SK-N-SH (cell line): ENCODE measurements at regions not wholly inside any gene's neighbourhood (a gene's known extent, or its start where the extent isn't known, plus 50 kb on each side); places are given as distances from the start of the nearest gene placed in this dataset.
"Not testable (repeated sequence)": the region's sequence is repeated elsewhere in the genome, so short reads cannot be mapped to it uniquely, and the experiment has no call there.

Experiments used
- CTCF ChIA-PET: fragments of 300-600, 350-600 bp; formaldehyde crosslinking; extraction: SDS; loops from one replicate; lab custom pipeline; 2021; lab: Yijun Ruan, JAX
- POLR2A ChIA-PET: fragments of 350-600 bp; sonication (Branson Sonifier 250); formaldehyde crosslinking; extraction: SDS; loops from one replicate; lab custom pipeline; 2020; ENCODE audit warnings: antibody characterized with exemption, inconsistent platforms; lab: Yijun Ruan, JAX
- DNase-seq: peaks from one replicate; pipeline ENCODE4 v3.0.0; 2012
- H2AFZ ChIP-seq: fragments of 200-600 bp; sonication (generic); 2 replicates; pipeline ENCODE4 v1.8.1; 2016; ENCODE audit warnings: antibody characterized with exemption, mild to moderate bottlenecking, low read depth
- H3F3A ChIP-seq: fragments of 200-600 bp; sonication (generic); replicated peaks from 2 replicates; pipeline ENCODE3; 2016; ENCODE audit warnings: antibody characterized with exemption, mild to moderate bottlenecking; ENCODE audit not compliant: insufficient read depth
- H3K27ac ChIP-seq, 2 experiments: fragments of 200-500 bp in 1 of 2; fragments of 200-600 bp in 1 of 2; sonication (Bioruptor generic) in 1 of 2; sonication (generic), shearing (Covaris generic) in 1 of 2; 2 replicates each; pipeline versions ENCODE4 v1.5.1 to v1.6.1; 2014 to 2016; ENCODE audit warnings: low read depth in 2 of 2, inconsistent platforms in 1 of 2, low read length in 1 of 2, mild to moderate bottlenecking in 1 of 2, mixed read lengths in 1 of 2
- H3K27me3 ChIP-seq: fragments of 200-600 bp; sonication (generic), shearing (Covaris generic); 2 replicates; pipeline ENCODE4 v1.6.1; 2016; ENCODE audit warnings: mixed run types; ENCODE audit not compliant: insufficient read depth
- H3K36me3 ChIP-seq, 2 experiments: fragments of 200-500 bp in 1 of 2; fragments of 200-600 bp in 1 of 2; sonication (Bioruptor generic) in 1 of 2; sonication (generic) in 1 of 2; replicated peaks in 1 of 2; 2 replicates each; pipeline versions ENCODE3 to v1.5.1; 2014 to 2016; ENCODE audit warnings: low read length in 1 of 2, mild to moderate bottlenecking in 1 of 2; ENCODE audit not compliant: insufficient read depth in 2 of 2, control insufficient read depth in 1 of 2
- H3K4me1 ChIP-seq, 2 experiments: fragments of 200-500 bp in 1 of 2; fragments of 200-600 bp in 1 of 2; sonication (Bioruptor generic) in 1 of 2; sonication (generic), shearing (Covaris generic) in 1 of 2; 2 replicates each; pipeline versions ENCODE4 v1.5.1 to v1.6.1; 2014 to 2016; ENCODE audit warnings: low read depth in 1 of 2, low read length in 1 of 2, mixed run types in 1 of 2; ENCODE audit not compliant: insufficient read depth in 2 of 2, control insufficient read depth in 1 of 2
- H3K4me2 ChIP-seq: fragments of 200-600 bp; sonication (generic), shearing (Covaris generic); 2 replicates; pipeline ENCODE4 v1.6.1; 2017; ENCODE audit warnings: mixed run types
- H3K4me3 ChIP-seq, 2 experiments: fragments of 200-500 bp in 1 of 2; fragments of 200-600 bp in 1 of 2; sonication (Bioruptor generic) in 1 of 2; sonication (generic), shearing (Covaris generic) in 1 of 2; 2 replicates each; pipeline versions ENCODE4 v1.5.1 to v1.8.1; 2014 to 2016; ENCODE audit warnings: low read depth in 2 of 2, inconsistent platforms in 1 of 2, low read length in 1 of 2, mild to moderate bottlenecking in 1 of 2, mixed read lengths in 1 of 2, moderate library complexity in 1 of 2
- H3K79me2 ChIP-seq: fragments of 200-600 bp; sonication (generic); 2 replicates; pipeline ENCODE4 v1.8.1; 2017; ENCODE audit warnings: mild to moderate bottlenecking; ENCODE audit not compliant: insufficient read depth
- H3K9ac ChIP-seq: fragments of 200-600 bp; sonication (generic); 2 replicates; pipeline ENCODE4 v1.6.1; 2017; ENCODE audit warnings: mixed run types
- H3K9me2 ChIP-seq: fragments of 200-600 bp; sonication (generic); 2 replicates; pipeline ENCODE4 v1.6.1; 2017; ENCODE audit warnings: mixed run types
- H3K9me3 ChIP-seq: fragments of 200-600 bp; sonication (generic); 2 replicates; pipeline ENCODE4 v1.6.1; 2017; ENCODE audit warnings: mixed run types, mild to moderate bottlenecking, moderate library complexity
- H4K20me1 ChIP-seq: fragments of 200-600 bp; sonication (generic); 2 replicates; pipeline ENCODE4 v1.6.1; 2017; ENCODE audit warnings: mild to moderate bottlenecking, mixed run types; ENCODE audit not compliant: insufficient read depth
- CHD2 ChIP-seq: fragments of 150-350 bp; IDR thresholded peaks from 2 replicates; pipeline ENCODE4 v1.6.1; 2018; ENCODE audit warnings: low read length; ENCODE audit not compliant: partially characterized antibody
- ELF1 ChIP-seq: IDR thresholded peaks from 2 replicates; pipeline ENCODE4 v1.4.0; 2012
- EP300 ChIP-seq, 2 experiments: IDR thresholded peaks; 2 replicates each; pipeline versions ENCODE4 v1.4.0 to v1.6.1; 2012; ENCODE audit warnings: borderline replicate concordance in 1 of 2, low read depth in 1 of 2, low read length in 1 of 2
- GABPA ChIP-seq: IDR thresholded peaks from 2 replicates; pipeline ENCODE4 v1.4.0; 2012; ENCODE audit warnings: low read depth, mild to moderate bottlenecking
- GATA2 ChIP-seq: sonication (generic); formaldehyde crosslinking; IDR thresholded peaks from 2 replicates; pipeline ENCODE4 v1.5.0; 2020; ENCODE audit warnings: mild to moderate bottlenecking, missing genetic modification reagents
- NFIC ChIP-seq: IDR thresholded peaks from 2 replicates; pipeline ENCODE4 v1.4.0; 2012; ENCODE audit warnings: borderline replicate concordance
- RCOR1 ChIP-seq: fragments of 150-350 bp; IDR thresholded peaks from 2 replicates; pipeline ENCODE4 v1.6.1; 2017; ENCODE audit warnings: antibody characterized with exemption, low read length
- TAF1 ChIP-seq: IDR thresholded peaks from 2 replicates; pipeline ENCODE4 v1.6.1; 2012; ENCODE audit warnings: low read depth, mild to moderate bottlenecking, low read length, moderate library complexity, borderline replicate concordance
- TCF12 ChIP-seq: IDR thresholded peaks from 2 replicates; pipeline ENCODE4 v1.4.0; 2012
- TEAD4 ChIP-seq: IDR thresholded peaks from 2 replicates; pipeline ENCODE4 v1.4.0; 2012; ENCODE audit warnings: mild to moderate bottlenecking, borderline replicate concordance; ENCODE audit not compliant: insufficient read depth
- YY1 ChIP-seq: IDR thresholded peaks from 2 replicates; pipeline ENCODE4 v1.4.0; 2012; ENCODE audit warnings: low read depth, mild to moderate bottlenecking
- WGBS: methylation state at CpG from one replicate; pipeline ENCODE4 v1.1.6; 2017; ENCODE audit warnings: low lambda C conversion rate; 5-methylcytosine and 5-hydroxymethylcytosine counted together
- TF ChIP-seq, protein P1 (sequence below): IDR thresholded peaks from 2 replicates; pipeline ENCODE4; 2012
- TF ChIP-seq, protein P2 (sequence below): fragments of 150-350 bp; IDR thresholded peaks from 2 replicates; pipeline ENCODE4 v1.6.1; 2017; ENCODE audit warnings: antibody characterized with exemption, low read length, low read depth, borderline replicate concordance
- TF ChIP-seq, protein P3 (sequence below): IDR thresholded peaks from 2 replicates; pipeline ENCODE4 v1.6.1; 2012; ENCODE audit warnings: mild to moderate bottlenecking, low read depth, low read length, moderate library complexity

DNA sequence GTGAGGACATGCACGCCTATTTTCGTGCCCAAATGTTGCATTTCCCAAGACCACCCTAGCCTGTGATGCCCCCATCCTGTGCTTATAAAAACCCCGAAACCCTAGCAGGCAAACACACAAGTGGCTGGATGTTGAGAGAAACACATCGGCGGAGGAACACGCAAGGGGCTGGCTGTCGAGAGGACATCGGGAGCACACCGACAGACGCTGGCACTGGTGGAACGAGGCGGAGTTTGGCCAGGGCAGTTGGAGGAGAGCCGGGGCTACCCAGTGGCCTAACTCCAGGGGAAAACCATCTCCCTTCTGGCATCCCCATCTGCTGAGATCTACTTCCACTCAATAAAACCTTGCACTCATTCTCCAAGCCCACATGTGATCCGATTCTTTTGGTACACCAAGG, 225.9 kb upstream of the GRIK2 start:
- WGBS: 61% methylated on average over 14 of the region's 14 CpGs
- H3K4me2 ChIP-seq: no peak overlapping the region
- no peaks in the 10 kb centered on the region; a peak in 1 of 4 replicates for H3K4me1 ChIP-seq
- no peak overlapping the region for H3K4me3 ChIP-seq
- H3F3A ChIP-seq: no peaks in the 10 kb centered on the region
- no peaks in the 10 kb centered on the region for H3K36me3 ChIP-seq
- no peak overlapping the region for H3K9ac ChIP-seq
- no peaks in the 10 kb centered on the region for H3K27me3 ChIP-seq
- H3K9me2 ChIP-seq: no peaks in the 10 kb centered on the region
- no peaks in the 10 kb centered on the region for H3K79me2 ChIP-seq
- H2AFZ ChIP-seq: no peak overlapping the region
- DNase-seq: no peak
- no peak overlapping the region for H3K27ac ChIP-seq
- TF ChIP-seq TCF12: no peak
- TF ChIP-seq CHD2: no peak
- TF ChIP-seq, protein P1, sequence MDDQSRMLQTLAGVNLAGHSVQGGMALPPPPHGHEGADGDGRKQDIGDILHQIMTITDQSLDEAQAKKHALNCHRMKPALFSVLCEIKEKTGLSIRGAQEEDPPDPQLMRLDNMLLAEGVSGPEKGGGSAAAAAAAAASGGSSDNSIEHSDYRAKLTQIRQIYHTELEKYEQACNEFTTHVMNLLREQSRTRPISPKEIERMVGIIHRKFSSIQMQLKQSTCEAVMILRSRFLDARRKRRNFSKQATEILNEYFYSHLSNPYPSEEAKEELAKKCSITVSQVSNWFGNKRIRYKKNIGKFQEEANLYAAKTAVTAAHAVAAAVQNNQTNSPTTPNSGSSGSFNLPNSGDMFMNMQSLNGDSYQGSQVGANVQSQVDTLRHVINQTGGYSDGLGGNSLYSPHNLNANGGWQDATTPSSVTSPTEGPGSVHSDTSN: no peak
- no peak for TF ChIP-seq GABPA
- no peak for TF ChIP-seq GATA2
- no peak for TF ChIP-seq NFIC
- TF ChIP-seq YY1: no peak
- TF ChIP-seq, protein P2, sequence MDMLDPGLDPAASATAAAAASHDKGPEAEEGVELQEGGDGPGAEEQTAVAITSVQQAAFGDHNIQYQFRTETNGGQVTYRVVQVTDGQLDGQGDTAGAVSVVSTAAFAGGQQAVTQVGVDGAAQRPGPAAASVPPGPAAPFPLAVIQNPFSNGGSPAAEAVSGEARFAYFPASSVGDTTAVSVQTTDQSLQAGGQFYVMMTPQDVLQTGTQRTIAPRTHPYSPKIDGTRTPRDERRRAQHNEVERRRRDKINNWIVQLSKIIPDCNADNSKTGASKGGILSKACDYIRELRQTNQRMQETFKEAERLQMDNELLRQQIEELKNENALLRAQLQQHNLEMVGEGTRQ: no peak
- no peak for TF ChIP-seq ELF1
- ChIA-PET POLR2A (no interaction called here), CTCF (no interaction called here)
- no peaks in the 10 kb centered on the region for H3K9me3 ChIP-seq
- H4K20me1 ChIP-seq: no peaks in the 10 kb centered on the region

DNA sequence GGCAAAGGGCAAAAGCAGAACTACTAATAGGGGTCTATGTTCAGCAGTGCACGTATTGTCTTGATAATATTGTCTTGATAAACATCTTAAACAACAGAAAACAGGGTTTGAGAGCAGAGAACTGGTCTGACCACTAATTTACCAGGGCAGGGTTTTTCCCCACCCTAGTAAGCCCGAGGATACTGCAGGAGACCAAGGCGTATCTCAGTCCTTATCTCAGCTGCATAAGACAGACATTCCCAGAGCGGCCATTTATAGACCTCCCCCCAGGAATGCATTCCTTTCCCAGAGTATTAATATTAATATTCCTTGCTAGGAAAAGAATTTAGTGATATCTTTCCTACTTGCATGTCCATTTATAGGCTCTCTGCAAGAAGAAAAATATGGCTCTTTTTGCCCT, 222.5 kb upstream of the GRIK2 start:
- H3F3A ChIP-seq, H3K4me1 ChIP-seq, H3K4me3 ChIP-seq, H4K20me1 ChIP-seq, H3K27ac ChIP-seq, H3K9ac ChIP-seq, H3K36me3 ChIP-seq, H3K27me3 ChIP-seq, H3K79me2 ChIP-seq, DNase-seq, H2AFZ ChIP-seq, CTCF ChIA-PET, POLR2A ChIA-PET, H3K9me2 ChIP-seq, H3K9me3 ChIP-seq, H3K4me2 ChIP-seq: not testable (repeated sequence)
- WGBS: 40% methylated on average over 4 of the region's 4 CpGs

DNA sequence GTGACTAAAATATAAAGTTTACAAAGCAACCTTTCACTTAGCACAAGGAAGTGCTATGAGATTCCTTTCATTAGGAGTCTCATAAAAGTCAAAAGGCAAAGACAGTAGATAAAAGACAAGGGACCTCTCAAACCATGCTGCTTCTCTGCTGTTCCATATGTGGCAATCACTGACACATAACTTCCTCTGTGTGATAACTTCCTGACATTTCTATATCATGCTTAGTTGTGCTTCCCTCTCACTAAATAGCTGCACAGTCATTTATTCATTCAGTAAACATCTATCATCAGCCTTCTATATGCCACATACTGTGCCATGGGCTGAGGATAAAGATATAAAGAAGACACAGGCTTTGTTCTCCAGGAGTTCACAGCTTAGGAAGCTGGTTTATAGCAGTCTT, 214.8 kb upstream of the GRIK2 start:
- ChIA-PET POLR2A (no interaction called here), CTCF (interaction anchor here (0.6 kb wide), 1 partner anchor 18 kb away, joined by 3 read pairs; no protein-coding TSS in a partner anchor)
- no peak overlapping the region for H3K4me2 ChIP-seq
- no peak for TF ChIP-seq TEAD4
- TF ChIP-seq RCOR1: no peak
- no peak for TF ChIP-seq GATA2
- no peak for TF ChIP-seq EP300 (IDR thresholded peaks at IDR 0.05; ENCODE audit: borderline replicate concordance in 1 of 2, low read depth in 1 of 2, low read length in 1 of 2)
- TF ChIP-seq, protein P3, sequence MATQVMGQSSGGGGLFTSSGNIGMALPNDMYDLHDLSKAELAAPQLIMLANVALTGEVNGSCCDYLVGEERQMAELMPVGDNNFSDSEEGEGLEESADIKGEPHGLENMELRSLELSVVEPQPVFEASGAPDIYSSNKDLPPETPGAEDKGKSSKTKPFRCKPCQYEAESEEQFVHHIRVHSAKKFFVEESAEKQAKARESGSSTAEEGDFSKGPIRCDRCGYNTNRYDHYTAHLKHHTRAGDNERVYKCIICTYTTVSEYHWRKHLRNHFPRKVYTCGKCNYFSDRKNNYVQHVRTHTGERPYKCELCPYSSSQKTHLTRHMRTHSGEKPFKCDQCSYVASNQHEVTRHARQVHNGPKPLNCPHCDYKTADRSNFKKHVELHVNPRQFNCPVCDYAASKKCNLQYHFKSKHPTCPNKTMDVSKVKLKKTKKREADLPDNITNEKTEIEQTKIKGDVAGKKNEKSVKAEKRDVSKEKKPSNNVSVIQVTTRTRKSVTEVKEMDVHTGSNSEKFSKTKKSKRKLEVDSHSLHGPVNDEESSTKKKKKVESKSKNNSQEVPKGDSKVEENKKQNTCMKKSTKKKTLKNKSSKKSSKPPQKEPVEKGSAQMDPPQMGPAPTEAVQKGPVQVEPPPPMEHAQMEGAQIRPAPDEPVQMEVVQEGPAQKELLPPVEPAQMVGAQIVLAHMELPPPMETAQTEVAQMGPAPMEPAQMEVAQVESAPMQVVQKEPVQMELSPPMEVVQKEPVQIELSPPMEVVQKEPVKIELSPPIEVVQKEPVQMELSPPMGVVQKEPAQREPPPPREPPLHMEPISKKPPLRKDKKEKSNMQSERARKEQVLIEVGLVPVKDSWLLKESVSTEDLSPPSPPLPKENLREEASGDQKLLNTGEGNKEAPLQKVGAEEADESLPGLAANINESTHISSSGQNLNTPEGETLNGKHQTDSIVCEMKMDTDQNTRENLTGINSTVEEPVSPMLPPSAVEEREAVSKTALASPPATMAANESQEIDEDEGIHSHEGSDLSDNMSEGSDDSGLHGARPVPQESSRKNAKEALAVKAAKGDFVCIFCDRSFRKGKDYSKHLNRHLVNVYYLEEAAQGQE: no peak
- TF ChIP-seq NFIC: no peak
- TF ChIP-seq TAF1: no peak
- no peaks in the 10 kb centered on the region for H3F3A ChIP-seq
- no peaks in the 10 kb centered on the region for H3K36me3 ChIP-seq
- no peaks in the 10 kb centered on the region for H3K79me2 ChIP-seq
- no peak overlapping the region for H3K4me3 ChIP-seq
- H3K27me3 ChIP-seq: no peaks in the 10 kb centered on the region
- H4K20me1 ChIP-seq: no peaks in the 10 kb centered on the region
- DNase-seq: no peak
- H3K9ac ChIP-seq: no peak overlapping the region
- no peak overlapping the region for H3K27ac ChIP-seq
- no peaks in the 10 kb centered on the region; a peak in 1 of 4 replicates for H3K4me1 ChIP-seq
- H2AFZ ChIP-seq: no peak overlapping the region
- no peaks in the 10 kb centered on the region for H3K9me2 ChIP-seq
- no peaks in the 10 kb centered on the region for H3K9me3 ChIP-seq
